Naive thymus-derived CD4-positive, alpha-beta T cell (primary cell): ENCODE measurements at regions not wholly inside any gene's neighbourhood (a gene's known extent, or its start where the extent isn't known, plus 50 kb on each side); places are given as distances from the start of the nearest gene placed in this dataset.

Experiments
- ATAC-seq: fragments of 150-1000 bp; cut with Tn5 transposase; 2 replicates; pipeline ENCODE4 v1.10.0; 2021; ENCODE audit warnings: mild to moderate bottlenecking, moderate library complexity
- CTCF ChIA-PET: fragments of 350-600 bp; sonication (Branson Sonifier 250); formaldehyde crosslinking; loops from one replicate; lab custom pipeline; 2021; ENCODE audit warnings: antibody characterized with exemption; lab: Charles Lee
- POLR2A ChIA-PET: fragments of 350-600 bp; sonication (Branson Sonifier 250); formaldehyde crosslinking; loops from one replicate; lab custom pipeline; 2021; ENCODE audit warnings: antibody characterized with exemption, inconsistent platforms; lab: Charles Lee
- DNase-seq, 9 donors: peaks; one replicate each; pipeline versions ENCODE4 v3.0.0 to v3.0.0-alpha.2; 2020 to 2022; ENCODE audit warnings: mixed read lengths in 1 of 9
- H3K27ac ChIP-seq: one replicate; pipeline ENCODE4 v1.7.0; 2013; ENCODE audit warnings: mild to moderate bottlenecking, low read depth, low read length, moderate library complexity
- H3K27me3 ChIP-seq, 2 donors: one replicate each; pipeline ENCODE4 v1.7.0; 2013; ENCODE audit warnings: low read length in 2 of 2, mild to moderate bottlenecking in 2 of 2, moderate library complexity in 2 of 2; ENCODE audit not compliant: control insufficient read depth in 2 of 2, insufficient read depth in 2 of 2
- H3K36me3 ChIP-seq, 3 experiments: 1 replicate in 2 of 3; 2 replicates in 1 of 3; pipeline ENCODE4 v1.7.0; 2013; ENCODE audit warnings: low read length in 3 of 3, mild to moderate bottlenecking in 3 of 3, moderate library complexity in 1 of 3; ENCODE audit not compliant: insufficient read depth in 3 of 3, control insufficient read depth in 2 of 3
- H3K4me1 ChIP-seq, 2 donors: one replicate each; pipeline ENCODE4 v1.7.0; 2013; ENCODE audit warnings: low read length in 2 of 2, mild to moderate bottlenecking in 2 of 2, moderate library complexity in 1 of 2; ENCODE audit not compliant: control insufficient read depth in 2 of 2, insufficient read depth in 2 of 2
- H3K4me3 ChIP-seq: 2 replicates; pipeline ENCODE4 v1.7.0; 2013; ENCODE audit warnings: mild to moderate bottlenecking, low read length
- H3K9me3 ChIP-seq, 3 experiments: 1 replicate in 2 of 3; 2 replicates in 1 of 3; pipeline ENCODE4 v1.7.0; 2013; ENCODE audit warnings: low read length in 3 of 3; ENCODE audit not compliant: control insufficient read depth in 2 of 3
- H3K27ac Mint-ChIP-seq, 9 donors: one replicate each; pipeline ENCODE4 v1.8.0; 2020 to 2022; ENCODE audit warnings: mixed read lengths in 9 of 9, mild to moderate bottlenecking in 8 of 9, moderate library complexity in 5 of 9, inconsistent platforms in 2 of 9
- H3K27me3 Mint-ChIP-seq, 5 donors: one replicate each; pipeline ENCODE4 v1.8.0; 2021 to 2022; ENCODE audit warnings: mixed read lengths in 5 of 5, mild to moderate bottlenecking in 1 of 5
- H3K36me3 Mint-ChIP-seq, 5 donors: one replicate each; pipeline ENCODE4 v1.8.0; 2020 to 2022; ENCODE audit warnings: mixed read lengths in 5 of 5, mild to moderate bottlenecking in 3 of 5, inconsistent platforms in 1 of 5
- H3K4me1 Mint-ChIP-seq, 7 donors: one replicate each; pipeline ENCODE4 v1.8.0; 2020 to 2022; ENCODE audit warnings: mixed read lengths in 7 of 7, mild to moderate bottlenecking in 3 of 7, inconsistent platforms in 1 of 7
- H3K4me3 Mint-ChIP-seq, 10 donors: one replicate each; pipeline ENCODE4 v1.8.0; 2020 to 2022; ENCODE audit warnings: mild to moderate bottlenecking in 10 of 10, mixed read lengths in 10 of 10, moderate library complexity in 6 of 10, inconsistent platforms in 2 of 10
- H3K9me3 Mint-ChIP-seq, 11 donors: one replicate each; pipeline ENCODE4 v1.8.0; 2020 to 2022; ENCODE audit warnings: mixed read lengths in 11 of 11, mild to moderate bottlenecking in 4 of 11, inconsistent platforms in 1 of 11, moderate library complexity in 1 of 11
- intact Hi-C, 2 donors: fragments of 100-400 bp; cut with micrococcal nuclease; formaldehyde crosslinking; loops; one replicate each; pipeline ENCODE4 v1.15.1; 2023

GRCh38 chr12:24387381-24387780, 437.9 kb upstream of the SOX5 start:
- Histone ChIP-seq H3K27me3 (no peaks in the 10 kb centered on the region), H3K4me3 (no peak overlapping the region), H3K36me3 (no peaks in the 10 kb centered on the region), H3K9me3 (no peaks in the 10 kb centered on the region), H3K4me1 (no peaks in the 10 kb centered on the region), H3K27ac (no peak overlapping the region)
- DNase-seq: no peak
- no peaks in the 10 kb centered on the region for H3K27me3 Mint-ChIP-seq
- intact Hi-C loops: no loop called here
- peaks cover 0 to 3% (median 0%) of the 10 kb centered on the region in 5 donors for H3K36me3 Mint-ChIP-seq
- POLR2A ChIA-PET: no interaction called here
- no peaks in the 10 kb centered on the region for H3K4me1 Mint-ChIP-seq
- H3K9me3 Mint-ChIP-seq: peaks cover 2 to 24% (median 12%) of the 10 kb centered on the region in 11 donors
- CTCF ChIA-PET: no interaction called here
- ATAC-seq: no peak
- H3K27ac Mint-ChIP-seq: no peak overlapping the region
- no peak overlapping the region for H3K4me3 Mint-ChIP-seq

DNA sequence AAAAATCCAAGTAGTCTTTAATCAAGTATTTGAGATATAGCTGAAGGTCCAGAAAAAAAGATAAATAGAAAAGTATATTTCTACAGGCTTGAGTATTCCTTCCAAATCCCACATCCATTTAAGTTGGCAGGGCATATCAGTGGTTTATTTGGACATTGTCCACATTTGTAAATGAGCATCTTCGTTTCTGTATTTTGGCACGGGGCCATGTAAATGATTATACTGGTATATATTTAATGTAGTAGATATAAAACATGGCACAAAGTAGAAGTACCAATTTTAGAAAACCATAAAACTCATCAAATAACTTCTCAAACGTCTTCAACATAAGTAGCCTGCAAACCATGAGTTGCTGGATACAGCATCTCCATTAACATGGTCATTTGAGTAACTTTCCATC, 437.4 kb upstream of the SOX5 start:
- Histone ChIP-seq H3K9me3 (no peaks in the 10 kb centered on the region), H3K27me3 (no peaks in the 10 kb centered on the region), H3K4me3 (no peak overlapping the region), H3K27ac (no peak overlapping the region), H3K4me1 (no peaks in the 10 kb centered on the region), H3K36me3 (no peaks in the 10 kb centered on the region)
- ATAC-seq (no peak), DNase-seq (no peak)
- H3K27ac Mint-ChIP-seq: no peak overlapping the region
- H3K4me3 Mint-ChIP-seq: no peak overlapping the region
- intact Hi-C loops: no loop called here
- no peaks in the 10 kb centered on the region for H3K4me1 Mint-ChIP-seq
- H3K36me3 Mint-ChIP-seq: no peaks in the 10 kb centered on the region
- ChIA-PET POLR2A (no interaction called here), CTCF (no interaction called here)
- H3K27me3 Mint-ChIP-seq: no peaks in the 10 kb centered on the region
- H3K9me3 Mint-ChIP-seq: peaks cover 3 to 23% (median 10%) of the 10 kb centered on the region in 11 donors

DNA sequence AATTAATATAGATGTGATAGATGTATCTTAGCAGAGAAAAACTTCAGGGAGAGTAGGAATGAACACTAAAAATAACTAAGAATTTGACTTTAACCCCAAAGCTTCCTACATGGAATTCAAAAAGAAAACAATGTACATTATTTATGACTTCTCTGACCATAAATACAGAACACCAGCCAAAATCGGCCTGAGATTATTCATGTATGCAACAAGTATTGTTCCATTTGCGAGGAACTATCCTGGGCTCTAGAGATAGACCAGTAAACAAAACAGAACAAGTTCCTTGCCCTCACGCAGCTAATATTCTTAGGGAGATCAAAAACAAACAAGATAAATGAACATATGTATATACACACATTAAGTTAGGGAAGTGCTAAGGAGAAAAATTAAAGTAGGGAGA, 432.3 kb upstream of the SOX5 start:
- H3K4me1 Mint-ChIP-seq: no peaks in the 10 kb centered on the region
- H3K9me3 Mint-ChIP-seq: peaks cover 0 to 13% (median 7%) of the 10 kb centered on the region in 11 donors
- POLR2A ChIA-PET: no interaction called here

DNA sequence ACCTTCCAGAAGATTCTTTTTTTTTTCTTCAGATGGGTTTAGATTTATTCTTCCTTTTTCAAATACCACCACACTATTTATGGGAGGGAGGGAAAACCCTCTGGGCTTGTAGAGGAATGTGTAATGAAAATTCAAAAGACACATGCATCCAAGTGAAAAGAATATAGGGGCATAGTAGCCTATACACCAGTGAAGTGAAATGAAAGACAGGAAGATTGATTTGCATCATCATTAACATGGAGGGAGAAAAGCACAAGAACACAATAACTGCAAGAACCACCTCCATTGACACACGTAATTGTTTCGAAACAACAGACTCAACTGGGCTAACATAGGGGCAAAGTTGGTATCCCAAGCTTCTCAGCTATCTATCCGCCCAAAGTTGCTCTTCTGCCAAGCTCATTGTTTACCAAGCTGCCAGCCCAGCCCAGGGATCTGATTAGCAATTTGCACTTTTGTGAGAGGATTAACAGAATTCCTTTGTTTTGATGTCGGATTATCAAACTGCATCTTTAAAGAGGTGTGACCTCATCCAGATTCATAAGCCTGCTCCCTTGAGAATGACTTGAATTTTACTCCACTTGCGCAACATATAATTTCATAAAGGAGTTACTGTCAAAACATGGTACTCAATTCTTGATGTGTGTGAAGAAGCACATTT, 430.5 kb upstream of the SOX5 start:
- Mint-ChIP-seq H3K4me3 (no peak overlapping the region), H3K27me3 (no peaks in the 10 kb centered on the region), H3K36me3 (no peaks in the 10 kb centered on the region), H3K4me1 (no peaks in the 10 kb centered on the region), H3K27ac (no peak overlapping the region), H3K9me3 (peaks cover 2 to 21% (median 7%) of the 10 kb centered on the region in 11 donors)
- Histone ChIP-seq H3K4me1 (no peaks in the 10 kb centered on the region), H3K9me3 (no peaks in the 10 kb centered on the region), H3K4me3 (no peak overlapping the region), H3K27ac (no peak overlapping the region), H3K27me3 (no peaks in the 10 kb centered on the region), H3K36me3 (no peaks in the 10 kb centered on the region)
- ATAC-seq (no peak), DNase-seq (no peak)
- POLR2A ChIA-PET: no interaction called here
- intact Hi-C loops: no loop called here
- CTCF ChIA-PET: no interaction called here

More for the DNA sequence above, 432.3 kb upstream of the SOX5 start:
- no peak for DNase-seq
- Histone ChIP-seq H3K27ac (no peak overlapping the region), H3K4me3 (no peak overlapping the region), H3K36me3 (no peaks in the 10 kb centered on the region), H3K9me3 (no peaks in the 10 kb centered on the region), H3K4me1 (no peaks in the 10 kb centered on the region), H3K27me3 (no peaks in the 10 kb centered on the region)
- Mint-ChIP-seq H3K36me3 (no peaks in the 10 kb centered on the region), H3K27me3 (no peaks in the 10 kb centered on the region), H3K27ac (no peak overlapping the region), H3K4me3 (no peak overlapping the region)
- ATAC-seq: no peak
- intact Hi-C loops: no loop called here
- CTCF ChIA-PET: no interaction called here

DNA sequence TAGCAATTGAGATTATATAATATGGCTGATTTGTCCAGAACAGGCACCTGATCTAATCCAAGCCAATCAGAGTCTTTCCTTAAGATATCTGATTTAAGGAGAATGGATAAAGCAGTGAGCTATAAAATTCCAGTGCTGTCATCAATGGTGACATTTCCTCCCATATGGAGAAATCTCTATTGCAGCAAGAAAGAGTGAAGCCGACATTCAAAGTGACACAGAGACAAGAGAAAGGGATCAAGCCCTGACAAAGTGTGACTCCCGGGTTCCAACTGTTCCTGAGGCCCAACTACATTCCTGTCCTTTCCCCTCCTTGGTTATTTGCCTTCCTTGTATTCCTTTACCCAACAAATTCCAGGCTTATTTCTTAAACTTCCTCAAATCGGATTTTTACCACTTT, 430.0 kb upstream of the SOX5 start:
- no peak overlapping the region for H3K27ac ChIP-seq
- ChIA-PET POLR2A (no interaction called here), CTCF (no interaction called here)
- no peak overlapping the region for H3K4me3 ChIP-seq
- no peaks in the 10 kb centered on the region for H3K27me3 ChIP-seq
- no peaks in the 10 kb centered on the region for H3K36me3 ChIP-seq
- no peak for ATAC-seq
- Mint-ChIP-seq H3K4me1 (no peaks in the 10 kb centered on the region), H3K9me3 (peaks cover 2 to 21% (median 7%) of the 10 kb centered on the region in 11 donors), H3K27ac (no peak overlapping the region), H3K4me3 (no peak overlapping the region), H3K36me3 (no peaks in the 10 kb centered on the region), H3K27me3 (no peaks in the 10 kb centered on the region)
- H3K9me3 ChIP-seq: no peaks in the 10 kb centered on the region
- DNase-seq: no peak
- intact Hi-C loops: no loop called here
- no peaks in the 10 kb centered on the region for H3K4me1 ChIP-seq

- Mint-ChIP-seq H3K36me3 (no peaks in the 10 kb centered on the region), H3K4me1 (no peaks in the 10 kb centered on the region), H3K4me3 (no peak overlapping the region), H3K9me3 (peaks cover 2 to 21% (median 8%) of the 10 kb centered on the region in 11 donors), H3K27ac (no peak overlapping the region), H3K27me3 (no peaks in the 10 kb centered on the region)
- Histone ChIP-seq H3K4me1 (no peaks in the 10 kb centered on the region), H3K36me3 (no peaks in the 10 kb centered on the region), H3K4me3 (no peak overlapping the region), H3K9me3 (no peaks in the 10 kb centered on the region), H3K27me3 (no peaks in the 10 kb centered on the region), H3K27ac (no peak overlapping the region)
- intact Hi-C loops: no loop called here
- DNase-seq (no peak), ATAC-seq (no peak)
- ChIA-PET POLR2A (no interaction called here), CTCF (no interaction called here)
Measured at GRCh38 chr12:24378548-24379407, 429.3 kb upstream of the SOX5 start.

GRCh38 chr12:24374452-24374851, 425.0 kb upstream of the SOX5 start:
- no peak overlapping the region for H3K4me3 Mint-ChIP-seq
- peaks cover 0 to 8% (median 5%) of the 10 kb centered on the region in 11 donors for H3K9me3 Mint-ChIP-seq
- DNase-seq: no peak
- Histone ChIP-seq H3K27ac (no peak overlapping the region), H3K4me3 (no peak overlapping the region), H3K36me3 (no peaks in the 10 kb centered on the region), H3K9me3 (no peaks in the 10 kb centered on the region), H3K4me1 (no peaks in the 10 kb centered on the region), H3K27me3 (no peaks in the 10 kb centered on the region)
- no peaks in the 10 kb centered on the region for H3K36me3 Mint-ChIP-seq
- H3K27ac Mint-ChIP-seq: no peak overlapping the region
- ChIA-PET CTCF (no interaction called here), POLR2A (no interaction called here)
- H3K4me1 Mint-ChIP-seq: no peaks in the 10 kb centered on the region
- ATAC-seq: no peak
- intact Hi-C loops: no loop called here
- peaks cover 0 to 4% (median 0%) of the 10 kb centered on the region in 5 donors for H3K27me3 Mint-ChIP-seq
